ENCODE measurements at regions not wholly inside any gene's neighbourhood (a gene's known extent, or its start where the extent isn't known, plus 50 kb on each side); places are given as distances from the start of the nearest gene placed in this dataset.

DNA sequence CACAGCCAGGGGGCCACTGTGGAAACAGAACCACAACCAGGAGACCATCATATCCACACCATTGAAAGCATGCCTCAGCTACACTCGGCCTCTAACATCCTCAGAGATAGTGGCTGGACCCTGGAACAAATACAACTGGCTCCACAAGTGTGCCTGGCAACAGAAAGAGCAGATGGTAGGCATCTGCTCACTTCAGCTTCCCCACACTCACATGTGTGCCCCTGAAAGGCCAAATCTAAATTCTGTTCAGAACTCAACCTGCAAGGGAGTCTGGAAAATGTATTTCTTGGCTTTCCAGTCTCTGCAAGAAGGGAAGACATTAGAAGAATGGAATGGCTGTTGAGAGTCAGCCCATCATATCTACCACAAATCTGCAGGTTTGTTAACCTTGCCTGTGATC is 54.7 kb upstream of the CTNNB1 start:
- H3K27me3 ChIP-seq (ENCODE audit: control insufficient read depth in 2 of 2, insufficient read depth in 2 of 2, low read length in 2 of 2) = no peaks in the 10 kb centered on the region
- no peak overlapping the region for H3K27ac Mint-ChIP-seq
- intact Hi-C loops (cut with micrococcal nuclease) = no loop called here
- no peak overlapping the region for H3K27ac ChIP-seq (ENCODE audit: low read depth in 1 of 2, low read length in 2 of 2)
- H3K4me1 ChIP-seq (ENCODE audit: control insufficient read depth in 1 of 2, insufficient read depth in 2 of 2, low read length in 2 of 2) = no peaks in the 10 kb centered on the region
- H3K36me3 Mint-ChIP-seq = no peaks in the 10 kb centered on the region
- H3K4me3 ChIP-seq (replicated peaks in 1 of 3; ENCODE audit: low read depth in 2 of 3, low read length in 3 of 3) = no peak overlapping the region
- H4K20me1 ChIP-seq (ENCODE audit: insufficient read depth, low read length) = no peaks in the 10 kb centered on the region
- H3K4me1 Mint-ChIP-seq = no peaks in the 10 kb centered on the region
- H3K79me2 ChIP-seq (ENCODE audit: insufficient read depth, low read length) = no peaks in the 10 kb centered on the region
- H3K9ac ChIP-seq (ENCODE audit: insufficient read depth, low read length, poor library complexity, severe bottlenecking) = no peak overlapping the region
- TF ChIP-seq, protein P1, sequence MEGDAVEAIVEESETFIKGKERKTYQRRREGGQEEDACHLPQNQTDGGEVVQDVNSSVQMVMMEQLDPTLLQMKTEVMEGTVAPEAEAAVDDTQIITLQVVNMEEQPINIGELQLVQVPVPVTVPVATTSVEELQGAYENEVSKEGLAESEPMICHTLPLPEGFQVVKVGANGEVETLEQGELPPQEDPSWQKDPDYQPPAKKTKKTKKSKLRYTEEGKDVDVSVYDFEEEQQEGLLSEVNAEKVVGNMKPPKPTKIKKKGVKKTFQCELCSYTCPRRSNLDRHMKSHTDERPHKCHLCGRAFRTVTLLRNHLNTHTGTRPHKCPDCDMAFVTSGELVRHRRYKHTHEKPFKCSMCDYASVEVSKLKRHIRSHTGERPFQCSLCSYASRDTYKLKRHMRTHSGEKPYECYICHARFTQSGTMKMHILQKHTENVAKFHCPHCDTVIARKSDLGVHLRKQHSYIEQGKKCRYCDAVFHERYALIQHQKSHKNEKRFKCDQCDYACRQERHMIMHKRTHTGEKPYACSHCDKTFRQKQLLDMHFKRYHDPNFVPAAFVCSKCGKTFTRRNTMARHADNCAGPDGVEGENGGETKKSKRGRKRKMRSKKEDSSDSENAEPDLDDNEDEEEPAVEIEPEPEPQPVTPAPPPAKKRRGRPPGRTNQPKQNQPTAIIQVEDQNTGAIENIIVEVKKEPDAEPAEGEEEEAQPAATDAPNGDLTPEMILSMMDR (IDR thresholded peaks at IDR 0.05) = no peak
- no peak overlapping the region for H3K4me2 ChIP-seq (replicated peaks; ENCODE audit: extremely low read depth, low read length, poor library complexity, severe bottlenecking)
- H3K9me3 Mint-ChIP-seq = peaks cover 11 to 23% (median 17%) of the 10 kb centered on the region in 7 donors
- DNase-seq = no peak
- no peak overlapping the region for H3K4me3 Mint-ChIP-seq
- WGBS (ENCODE audit: insufficient coverage) = 91% methylated on average over 1 of the region's 1 CpG
- no peaks in the 10 kb centered on the region for H3K36me3 ChIP-seq (replicated peaks in 1 of 2; ENCODE audit: control insufficient read depth in 1 of 2, insufficient read depth in 2 of 2, low read length in 2 of 2)
- no peak overlapping the region for H2AFZ ChIP-seq (ENCODE audit: insufficient read depth, low read depth, low read length, poor library complexity, severe bottlenecking)
- H3K9me3 ChIP-seq (replicated peaks in 1 of 2; ENCODE audit: control insufficient read depth in 1 of 2, insufficient read depth in 1 of 2, low read length in 2 of 2) = peaks cover 0 to 9% of the 10 kb centered on the region in 2 donors
- H3K27me3 Mint-ChIP-seq (ENCODE audit: low read depth in 3 of 3) = peaks cover 0 to 1% (median 0%) of the 10 kb centered on the region in 3 donors

- no CpG with 5 or more reads among the region's 2 CpGs for WGBS (ENCODE audit: insufficient coverage)
- Mint-ChIP-seq H3K9me3 (peaks cover 11 to 23% (median 16%) of the 10 kb centered on the region in 7 donors), H3K4me3 (no peak overlapping the region), H3K27ac (peak overlapping the region in 1 of 7 donors; percentile 58), H3K27me3 (ENCODE audit: low read depth in 3 of 3) (peaks cover 0 to 2% (median 0%) of the 10 kb centered on the region in 3 donors), H3K4me1 (peaks cover 8% of the 10 kb centered on the region), H3K36me3 (no peaks in the 10 kb centered on the region)
- Histone ChIP-seq H4K20me1 (ENCODE audit: insufficient read depth, low read length) (no peaks in the 10 kb centered on the region), H3K27me3 (ENCODE audit: control insufficient read depth in 2 of 2, insufficient read depth in 2 of 2, low read length in 2 of 2) (no peaks in the 10 kb centered on the region), H3K4me3 (replicated peaks in 1 of 3; ENCODE audit: low read depth in 2 of 3, low read length in 3 of 3) (no peak overlapping the region), H3K4me1 (ENCODE audit: control insufficient read depth in 1 of 2, insufficient read depth in 2 of 2, low read length in 2 of 2) (peaks cover 0 to 3% of the 10 kb centered on the region in 2 donors), H2AFZ (ENCODE audit: insufficient read depth, low read depth, low read length, poor library complexity, severe bottlenecking) (no peak overlapping the region), H3K27ac (ENCODE audit: low read depth in 1 of 2, low read length in 2 of 2) (no peak overlapping the region), H3K36me3 (replicated peaks in 1 of 2; ENCODE audit: control insufficient read depth in 1 of 2, insufficient read depth in 2 of 2, low read length in 2 of 2) (no peaks in the 10 kb centered on the region), H3K9me3 (replicated peaks in 1 of 2; ENCODE audit: control insufficient read depth in 1 of 2, insufficient read depth in 1 of 2, low read length in 2 of 2) (peaks cover 0 to 9% of the 10 kb centered on the region in 2 donors), H3K79me2 (ENCODE audit: insufficient read depth, low read length) (no peaks in the 10 kb centered on the region), H3K4me2 (replicated peaks; ENCODE audit: extremely low read depth, low read length, poor library complexity, severe bottlenecking) (no peak overlapping the region), H3K9ac (ENCODE audit: insufficient read depth, low read length, poor library complexity, severe bottlenecking) (no peak overlapping the region)
- no peak for DNase-seq
- intact Hi-C loops (cut with micrococcal nuclease) = no loop called here
- TF ChIP-seq, protein P1 (IDR thresholded peaks at IDR 0.05) = no peak
Observed at GRCh38 chr3:41148478-41148877, 50.8 kb upstream of the CTNNB1 start.

Data from CD14-positive monocyte (primary cell).